H9 (cell line): ENCODE measurements at regions not wholly inside any gene's neighbourhood (a gene's known extent, or its start where the extent isn't known, plus 50 kb on each side); places are given as distances from the start of the nearest gene placed in this dataset.

ENCODE experiments used
- DNase-seq: peaks from one replicate; pipeline ENCODE4 v3.0.0-alpha.2; 2017
- H2AFZ ChIP-seq: one replicate; pipeline ENCODE4 v1.6.1; 2013; ENCODE audit warnings: mild to moderate bottlenecking, low read length, control low read depth, moderate library complexity
- H2AK5ac ChIP-seq: 2 replicates; pipeline ENCODE4 v1.6.1; 2013; ENCODE audit warnings: low read length, control low read depth, mixed read lengths; ENCODE audit not compliant: insufficient read length
- H2BK120ac ChIP-seq: one replicate; pipeline ENCODE4 v1.6.1; 2013; ENCODE audit warnings: low read depth, mild to moderate bottlenecking, low read length, control low read depth, inconsistent platforms; ENCODE audit not compliant: poor library complexity, severe bottlenecking
- H2BK12ac ChIP-seq: 2 replicates; pipeline ENCODE4 v1.6.1; 2013; ENCODE audit warnings: low read length, control low read depth, mixed read lengths, low read depth; ENCODE audit not compliant: insufficient read length
- H2BK15ac ChIP-seq: 2 replicates; pipeline ENCODE4 v1.6.1; 2013; ENCODE audit warnings: low read depth, low read length, control low read depth
- H2BK20ac ChIP-seq: one replicate; pipeline ENCODE4 v1.6.1; 2013; ENCODE audit warnings: low read depth, mild to moderate bottlenecking, low read length, control low read depth, inconsistent platforms; ENCODE audit not compliant: poor library complexity, severe bottlenecking
- H2BK5ac ChIP-seq: 2 replicates; pipeline ENCODE4 v1.6.1; 2013; ENCODE audit warnings: low read length, control low read depth, mixed read lengths; ENCODE audit not compliant: insufficient read length
- H3K14ac ChIP-seq: 2 replicates; pipeline ENCODE4 v1.6.1; 2013; ENCODE audit warnings: low read length, control low read depth; ENCODE audit not compliant: insufficient read depth
- H3K18ac ChIP-seq: 2 replicates; pipeline ENCODE4 v1.6.1; 2013; ENCODE audit warnings: low read depth, mild to moderate bottlenecking, mixed read lengths, low read length, control low read depth; ENCODE audit not compliant: insufficient read length
- H3K23ac ChIP-seq: 2 replicates; pipeline ENCODE4 v1.6.1; 2013; ENCODE audit warnings: low read length, control low read depth, mixed read lengths, low read depth; ENCODE audit not compliant: insufficient read length
- H3K23me2 ChIP-seq: 2 replicates; pipeline ENCODE4 v1.6.1; 2013; ENCODE audit warnings: low read depth, mild to moderate bottlenecking, mixed read lengths, low read length, control low read depth; ENCODE audit not compliant: insufficient read length, poor library complexity, severe bottlenecking
- H3K27ac ChIP-seq: 2 replicates; pipeline ENCODE4 v1.5.1; 2013; ENCODE audit warnings: low read length, control low read depth, mixed read lengths, low read depth; ENCODE audit not compliant: insufficient read length
- H3K27me3 ChIP-seq: 2 replicates; pipeline ENCODE4 v1.6.1; 2013; ENCODE audit warnings: low read length, control low read depth, inconsistent platforms; ENCODE audit not compliant: insufficient read depth
- H3K4ac ChIP-seq: 2 replicates; pipeline ENCODE4 v1.6.1; 2013; ENCODE audit warnings: low read depth, mild to moderate bottlenecking, control low read depth, inconsistent platforms, low read length, moderate library complexity
- H3K4me1 ChIP-seq: 2 replicates; pipeline ENCODE4 v1.6.1; 2013; ENCODE audit warnings: low read length, control low read depth, inconsistent platforms; ENCODE audit not compliant: insufficient read depth
- H3K4me2 ChIP-seq: 2 replicates; pipeline ENCODE4 v1.6.1; 2013; ENCODE audit warnings: low read length, control low read depth, mixed read lengths; ENCODE audit not compliant: insufficient read length, insufficient read depth
- H3K56ac ChIP-seq: 2 replicates; pipeline ENCODE4 v1.6.1; 2013; ENCODE audit warnings: low read depth, mild to moderate bottlenecking, mixed read lengths, low read length, control low read depth; ENCODE audit not compliant: insufficient read length
- H3K79me1 ChIP-seq: 2 replicates; pipeline ENCODE4 v1.6.1; 2013; ENCODE audit warnings: low read depth, mild to moderate bottlenecking, moderate library complexity, low read length, control low read depth, inconsistent platforms; ENCODE audit not compliant: insufficient read depth, poor library complexity, severe bottlenecking
- H3K79me2 ChIP-seq: 2 replicates; pipeline ENCODE4 v1.6.1; 2013; ENCODE audit warnings: low read length, control low read depth, inconsistent platforms; ENCODE audit not compliant: insufficient read depth
- H3K9ac ChIP-seq: 2 replicates; pipeline ENCODE4 v1.6.1; 2013; ENCODE audit warnings: low read length, control low read depth, mixed read lengths; ENCODE audit not compliant: insufficient read length; ENCODE audit errors: extremely low read depth
- H3K9me3 ChIP-seq: one replicate; pipeline ENCODE4 v1.6.1; 2013; ENCODE audit warnings: low read depth, low read length, inconsistent platforms; ENCODE audit not compliant: control insufficient read depth
- H3T11ph ChIP-seq: one replicate; pipeline ENCODE4 v1.6.1; 2013; ENCODE audit warnings: mild to moderate bottlenecking, low read length, control low read depth, inconsistent platforms
- H4K20me1 ChIP-seq: one replicate; pipeline ENCODE4 v1.6.1; 2013; ENCODE audit not compliant: control insufficient read depth, insufficient read length, insufficient read depth
- H4K5ac ChIP-seq: 2 replicates; pipeline ENCODE4 v1.6.1; 2013; ENCODE audit warnings: low read depth, mild to moderate bottlenecking, mixed read lengths, low read length, control low read depth; ENCODE audit not compliant: insufficient read length
- H4K8ac ChIP-seq: replicated peaks from 2 replicates; pipeline ENCODE4 v1.6.1; 2013; ENCODE audit warnings: low read length, control low read depth, mixed read lengths, low read depth; ENCODE audit not compliant: insufficient read length
- H4K91ac ChIP-seq: 2 replicates; pipeline ENCODE4 v1.6.1; 2013; ENCODE audit warnings: low read depth, mild to moderate bottlenecking, moderate library complexity, mixed read lengths, low read length, control low read depth; ENCODE audit not compliant: insufficient read length
- H3K27ac Mint-ChIP-seq, 3 experiments: 2 replicates in 2 of 3; 3 replicates in 1 of 3; pipeline ENCODE4 v1.8.0; 2020 to 2021; ENCODE audit warnings: mixed read lengths in 3 of 3, mild to moderate bottlenecking in 1 of 3, moderate library complexity in 1 of 3
- H3K27me3 Mint-ChIP-seq: 2 replicates; pipeline ENCODE4 v1.8.0; 2021; ENCODE audit warnings: low read depth, mild to moderate bottlenecking, moderate library complexity, mixed read lengths
- H3K36me3 Mint-ChIP-seq, 3 experiments: 2 replicates in 2 of 3; 3 replicates in 1 of 3; pipeline ENCODE4 v1.8.0; 2020 to 2021; ENCODE audit warnings: low read depth in 3 of 3, mixed read lengths in 3 of 3; ENCODE audit not compliant: insufficient read depth in 1 of 3
- H3K4me1 Mint-ChIP-seq, 2 experiments: 2 replicates each; pipeline ENCODE4 v1.8.0; 2020; ENCODE audit warnings: mixed read lengths in 2 of 2
- H3K4me3 Mint-ChIP-seq, 2 experiments: 2 replicates in 1 of 2; 3 replicates in 1 of 2; pipeline ENCODE4 v1.8.0; 2020 to 2021; ENCODE audit warnings: mild to moderate bottlenecking in 2 of 2, mixed read lengths in 2 of 2, moderate library complexity in 1 of 2
- H3K9me3 Mint-ChIP-seq, 2 experiments: 2 replicates in 1 of 2; 3 replicates in 1 of 2; pipeline ENCODE4 v1.8.0; 2020; ENCODE audit warnings: mild to moderate bottlenecking in 2 of 2, mixed read lengths in 2 of 2, moderate library complexity in 1 of 2
- CTCF ChIP-seq: fragments of 200-600 bp; sonication (generic); conservative IDR thresholded peaks from 3 replicates; pipeline ENCODE4 v1.8.0; 2021; ENCODE audit warnings: antibody characterized with exemption, mild to moderate bottlenecking
- WGBS: extraction: QIAGEN DNeasy Blood & Tissue Kit; methylation state at CpG from one replicate; pipeline ENCODE4 v1.1.7; 2013; ENCODE audit warnings: missing lambda C conversion rate, low lambda C conversion rate, mixed read lengths; ENCODE audit not compliant: insufficient read length; ENCODE audit errors: extremely low coverage; 5-methylcytosine and 5-hydroxymethylcytosine counted together

DNA sequence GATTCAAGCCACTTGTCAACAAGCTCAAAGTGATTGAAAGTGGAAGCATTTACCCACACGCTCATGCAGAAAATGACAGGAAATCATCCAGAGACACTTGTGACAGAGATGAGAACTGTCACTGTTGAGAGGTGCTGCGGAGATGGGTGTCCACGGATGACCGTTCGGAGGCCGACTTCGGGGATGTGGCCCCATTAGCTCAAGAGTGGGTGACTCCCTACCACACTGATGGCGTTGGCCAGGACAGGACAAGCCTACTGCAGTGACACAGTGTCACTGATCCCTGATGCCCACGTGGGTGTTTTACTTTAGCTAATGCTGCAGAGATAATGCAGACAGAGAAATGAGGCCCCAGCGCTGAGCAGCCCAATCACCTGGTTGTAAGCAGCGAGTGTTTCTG lies 81.5 kb upstream of the YWHAQ start:
- H3K36me3 Mint-ChIP-seq: peaks cover 0 to 5% (median 2%) of the 10 kb centered on the region in 3 experiments; a peak in 1 of 7 replicates
- no peaks in the 10 kb centered on the region; the same call in 1 of the 2 replicates for H3K27me3 Mint-ChIP-seq
- Histone ChIP-seq H4K8ac (no peak overlapping the region), H3K14ac (no peak overlapping the region), H3K27me3 (no peaks in the 10 kb centered on the region), H2BK5ac (no peak overlapping the region), H4K5ac (no peak overlapping the region), H3T11ph (no peak overlapping the region), H3K79me1 (no peaks in the 10 kb centered on the region), H3K4me2 (no peak overlapping the region), H3K27ac (no peak overlapping the region), H2AK5ac (no peak overlapping the region), H3K23me2 (no peaks in the 10 kb centered on the region), H3K79me2 (no peaks in the 10 kb centered on the region), H3K18ac (no peak overlapping the region), H2BK12ac (no peak overlapping the region), H3K9me3 (no peaks in the 10 kb centered on the region), H3K23ac (no peak overlapping the region), H2AFZ (no peak overlapping the region), H3K4ac (no peak overlapping the region), H2BK15ac (no peak overlapping the region), H3K4me1 (no peaks in the 10 kb centered on the region), H2BK20ac (no peak overlapping the region), H4K20me1 (no peaks in the 10 kb centered on the region), H2BK120ac (no peak overlapping the region), H4K91ac (no peak overlapping the region), H3K9ac (no peak overlapping the region), H3K56ac (no peak overlapping the region)
- no CpG with 5 or more reads among the region's 11 CpGs for WGBS
- H3K4me1 Mint-ChIP-seq: peaks cover 0 to 10% of the 10 kb centered on the region in 2 experiments; a peak in 3 of 4 replicates
- no peak overlapping the region for H3K27ac Mint-ChIP-seq
- no peak for DNase-seq
- no peak for TF ChIP-seq CTCF
- H3K4me3 Mint-ChIP-seq: no peak overlapping the region
- peaks cover 4% of the 10 kb centered on the region in 2 experiments; a peak in 2 of 5 replicates for H3K9me3 Mint-ChIP-seq
